ENCODE measurements at regions not wholly inside any gene's neighbourhood (a gene's known extent, or its start where the extent isn't known, plus 50 kb on each side); places are given as distances from the start of the nearest gene placed in this dataset.
"Not testable (repeated sequence)": the region's sequence is repeated elsewhere in the genome, so short reads cannot be mapped to it uniquely, and the experiment has no call there.

- no peak for DNase-seq (ENCODE audit: low read depth in 2 of 2)
These were observed 398.4 kb downstream of the NUP35 start for GRCh38 chr2:183522489-183523266.

DNA sequence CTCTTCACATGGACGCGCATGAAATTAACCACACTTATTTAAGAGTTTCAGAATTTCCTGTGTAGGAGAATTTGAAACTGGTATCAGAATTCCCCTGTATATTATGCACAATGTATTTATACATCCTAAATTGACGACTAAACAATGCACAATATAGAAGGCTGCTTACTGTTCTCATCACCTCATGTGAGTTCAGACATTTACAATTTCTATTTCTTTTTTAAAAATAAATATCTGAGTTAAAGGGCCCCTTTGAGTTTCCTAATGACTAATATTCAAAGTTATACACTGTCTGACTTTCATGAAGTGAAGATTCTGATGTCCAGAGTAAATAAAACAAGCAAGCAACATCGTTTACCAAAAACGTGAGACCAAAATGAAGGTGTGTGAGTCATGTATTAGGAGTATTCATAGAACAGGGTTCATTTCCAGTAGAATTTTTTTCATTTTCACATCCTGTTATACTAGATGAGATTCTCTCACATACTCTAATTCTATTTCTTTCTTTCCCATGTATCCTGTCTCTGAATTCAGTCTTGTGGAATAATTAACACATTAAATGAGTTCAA, 406.2 kb downstream of the NUP35 start:
- DNase-seq (ENCODE audit: low read depth in 2 of 2): no peak

DNA sequence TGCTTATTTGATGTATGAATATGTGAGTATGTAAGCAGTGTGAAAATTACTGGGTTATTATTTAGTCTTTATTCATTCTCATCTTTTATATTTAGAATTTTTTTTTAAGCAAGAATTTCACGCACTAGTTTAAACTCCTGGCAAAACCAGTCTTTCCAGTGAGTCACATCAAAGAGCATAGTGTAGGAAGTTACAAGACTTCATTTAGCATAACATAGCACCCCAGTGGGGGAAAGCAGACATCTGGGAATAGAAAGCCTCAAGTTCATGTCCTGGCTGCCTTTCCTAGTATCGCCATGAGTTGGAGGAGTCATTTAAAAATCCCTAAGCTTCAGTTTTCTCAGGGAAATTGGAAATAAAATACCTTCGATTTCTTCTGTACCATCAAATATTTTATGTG, 408.3 kb downstream of the NUP35 start:
- no peak for DNase-seq (ENCODE audit: low read depth in 2 of 2)

- no peak for DNase-seq (ENCODE audit: low read depth in 2 of 2)
These were observed 408.8 kb downstream of the NUP35 start for GRCh38 chr2:183533021-183533420.

DNA sequence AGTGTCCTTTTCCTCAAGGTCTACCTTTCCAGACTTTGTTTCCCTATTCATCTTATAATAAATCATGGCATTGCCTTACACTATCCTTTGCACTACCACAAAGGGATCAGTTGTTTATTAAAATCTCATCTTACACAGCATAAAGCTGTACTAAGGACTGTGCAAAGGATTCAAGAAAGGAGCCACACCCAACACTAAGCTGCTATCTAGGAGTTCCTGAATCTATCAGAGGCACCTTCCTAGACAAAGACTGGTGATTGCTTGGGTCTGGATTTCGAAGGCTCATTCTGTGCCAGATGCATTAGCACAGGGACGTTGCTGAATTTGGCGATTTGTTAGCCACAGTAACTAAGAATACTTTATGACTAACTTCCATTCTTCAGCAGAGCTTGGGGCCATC, 412.0 kb downstream of the NUP35 start:
- DNase-seq (ENCODE audit: low read depth in 2 of 2): no peak

- no peak for DNase-seq (ENCODE audit: low read depth in 2 of 2)
These were observed 412.5 kb downstream of the NUP35 start for GRCh38 chr2:183536714-183537113.

DNA sequence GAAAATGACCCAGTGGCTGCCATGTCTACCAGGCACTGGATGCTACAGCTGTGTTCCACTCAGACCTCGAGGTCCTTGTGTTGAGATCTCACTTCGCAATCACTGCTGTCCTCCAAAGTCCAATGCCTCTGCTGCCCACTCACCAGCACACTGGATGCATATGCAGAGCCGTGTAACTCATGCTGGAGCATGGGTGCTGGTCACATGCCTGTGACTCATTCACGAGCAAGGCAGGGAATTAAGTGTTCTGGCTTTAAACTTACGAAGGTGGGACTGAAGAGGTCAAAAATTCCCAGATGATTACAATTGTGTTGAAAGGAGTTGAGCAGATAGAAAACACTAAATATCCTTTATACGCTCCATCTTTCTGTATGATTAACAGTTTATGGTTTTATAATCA, 417.5 kb downstream of the NUP35 start:
- no peak for DNase-seq (ENCODE audit: low read depth in 2 of 2)

DNA sequence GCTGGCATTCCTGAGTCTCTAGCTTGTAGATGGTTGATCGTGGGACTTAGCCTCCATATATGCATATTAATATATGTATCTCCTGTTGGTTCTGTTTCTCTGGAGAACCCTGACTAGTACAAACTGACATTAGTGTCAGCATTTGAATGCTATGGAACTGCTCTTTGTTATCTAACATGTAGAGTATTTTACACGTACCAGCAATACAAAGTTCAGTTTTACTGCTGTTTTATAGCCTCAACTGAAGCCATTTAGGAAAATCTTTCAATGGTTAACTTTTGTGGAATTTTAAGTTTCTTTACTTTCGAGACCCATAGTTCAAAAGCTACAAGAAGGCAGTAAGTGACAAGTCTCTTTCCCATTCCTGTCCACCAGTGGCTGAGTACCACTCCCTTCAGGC, 418.4 kb downstream of the NUP35 start:
- no peak for DNase-seq (ENCODE audit: low read depth in 2 of 2)

GRCh38 chr2:183543222-183543621, 419.0 kb downstream of the NUP35 start:
- no peak for DNase-seq (ENCODE audit: low read depth in 2 of 2)

DNA sequence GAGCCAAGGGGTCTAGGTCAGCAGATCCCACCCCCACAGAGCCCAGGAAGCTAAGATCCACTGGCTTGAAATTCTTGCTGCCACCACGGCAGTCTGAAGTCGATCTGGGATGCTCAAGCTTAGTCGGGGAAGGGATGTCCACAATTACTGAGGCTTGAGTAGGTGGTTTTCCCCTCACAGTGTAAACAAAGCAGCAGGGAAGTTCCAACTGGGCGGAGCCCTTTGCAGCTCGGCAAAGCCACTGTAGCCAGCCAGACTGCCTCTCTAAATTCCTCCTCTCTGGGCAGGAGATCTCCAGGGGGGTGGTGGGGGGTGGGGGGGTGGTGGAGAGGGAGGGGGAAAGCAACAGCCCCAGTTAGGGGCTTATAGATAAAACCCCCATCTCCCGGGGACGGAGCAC, 419.5 kb downstream of the NUP35 start:
- DNase-seq (ENCODE audit: low read depth in 2 of 2): no peak

DNA sequence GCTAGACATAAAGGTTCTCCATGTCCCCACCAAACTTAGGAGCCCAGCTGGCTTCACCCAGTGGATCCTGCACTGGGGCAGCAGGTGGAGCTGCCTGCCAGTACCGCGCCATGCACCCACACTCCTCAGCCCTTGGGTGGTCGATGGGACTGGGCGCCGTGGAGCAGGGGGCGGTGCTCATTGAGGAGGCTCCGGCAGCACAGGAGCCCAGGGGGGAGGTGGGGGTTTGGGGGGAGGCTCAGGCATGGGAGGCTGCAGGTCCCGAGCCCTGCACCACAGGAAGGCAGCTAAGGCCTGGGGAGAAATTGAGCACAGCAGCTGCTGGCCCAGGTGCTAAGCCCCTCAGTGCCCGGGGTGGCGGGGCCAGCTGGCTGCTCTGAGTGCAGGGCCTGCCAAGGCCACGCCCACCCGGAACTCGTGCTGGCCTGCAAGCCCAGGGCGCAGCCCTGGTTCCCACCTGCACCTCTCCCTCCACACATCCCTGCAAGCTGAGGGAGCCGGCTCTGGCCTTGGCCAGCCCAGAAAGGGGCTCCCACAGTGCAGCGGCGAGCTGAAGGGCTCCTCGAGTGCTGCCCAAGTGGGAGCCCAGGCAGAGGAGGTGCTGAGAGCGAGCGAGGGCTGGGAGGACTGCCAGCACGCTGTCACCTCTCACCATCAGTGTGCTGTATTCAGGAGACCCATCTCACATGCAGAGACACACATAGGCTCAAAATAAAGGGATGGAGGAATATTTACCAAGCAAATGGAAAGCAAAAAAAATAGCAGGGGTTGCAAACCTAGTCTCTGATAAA, 422.5 kb downstream of the NUP35 start:
- not testable (repeated sequence) for DNase-seq (ENCODE audit: low read depth in 2 of 2)

DNA sequence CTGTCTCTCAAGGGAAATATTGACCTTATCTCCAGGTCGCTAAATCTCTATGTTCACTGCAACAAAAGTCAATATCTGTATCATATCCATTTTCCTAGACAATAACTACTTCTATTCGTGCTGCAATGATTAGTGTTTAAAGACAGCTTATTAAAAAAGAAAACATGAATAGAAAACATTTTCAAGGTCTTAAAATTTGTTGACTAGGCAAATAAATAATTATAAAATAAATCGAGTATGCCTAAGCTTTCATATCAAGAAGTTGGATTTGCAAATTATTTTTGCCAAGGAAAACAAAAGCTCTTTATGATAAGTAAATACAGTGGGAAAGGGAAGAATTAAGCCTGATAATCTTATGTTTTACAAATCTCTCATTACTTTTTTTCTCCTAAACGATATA, 428.5 kb downstream of the NUP35 start:
- no peak for DNase-seq (ENCODE audit: low read depth in 2 of 2)

DNA sequence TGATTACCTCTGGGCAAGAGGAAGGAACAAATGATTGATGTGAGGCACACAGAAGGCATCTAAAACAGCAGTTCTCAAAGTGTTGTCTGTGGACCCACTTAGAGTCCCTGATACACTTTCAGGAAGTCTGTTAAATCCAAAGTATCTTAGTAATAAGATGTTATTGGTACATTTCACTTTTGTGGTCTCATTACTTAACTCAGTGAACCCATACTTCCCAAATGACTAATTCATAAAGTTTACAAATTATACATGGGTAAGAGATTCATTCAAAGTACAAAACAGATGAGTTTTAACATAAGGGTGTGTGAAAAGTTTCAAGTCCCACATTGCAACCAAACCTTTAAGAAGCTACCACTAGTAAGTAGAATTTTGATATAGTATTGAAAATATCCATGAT, 440.5 kb downstream of the NUP35 start:
- DNase-seq (ENCODE audit: low read depth in 2 of 2): no peak

DNA sequence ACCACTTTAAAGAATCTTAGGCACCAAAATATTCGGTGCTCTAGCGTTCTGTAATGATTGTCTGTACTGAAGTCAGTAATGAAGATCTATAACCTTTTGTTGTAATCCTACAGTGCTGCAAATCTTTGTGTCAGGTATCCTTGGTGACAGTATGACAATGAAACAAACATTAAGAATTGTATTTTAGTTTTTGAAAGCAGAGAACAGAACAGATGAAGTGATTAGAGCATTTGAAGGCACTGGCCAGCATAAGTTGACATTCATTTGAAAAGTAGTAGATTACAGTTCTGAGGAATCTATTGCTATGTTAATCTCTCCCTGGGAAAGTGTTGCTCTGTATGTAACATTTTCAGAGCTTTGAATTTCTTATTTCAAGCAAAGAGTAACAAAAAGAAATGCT, 451.2 kb downstream of the NUP35 start:
- no peak for DNase-seq (ENCODE audit: low read depth in 2 of 2)

DNA sequence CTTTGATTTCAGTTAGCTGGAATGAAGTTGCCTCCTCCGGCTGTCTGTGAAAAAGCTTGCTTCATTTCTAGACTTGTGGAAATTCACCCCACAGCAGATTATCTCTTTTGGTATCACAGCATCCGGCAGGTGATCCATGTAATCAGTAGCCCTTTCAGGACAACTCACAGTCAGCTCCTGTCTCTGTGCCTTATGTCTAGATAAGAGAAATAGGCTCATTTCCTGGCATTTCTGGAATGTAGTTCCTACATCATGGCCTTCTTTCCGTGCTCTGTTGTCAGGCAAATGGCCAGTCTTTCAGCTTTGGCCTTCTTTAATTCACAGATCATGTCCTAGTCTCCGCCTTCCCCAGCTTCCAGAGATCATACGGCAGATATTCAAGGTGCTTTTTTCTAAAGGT, 455.4 kb downstream of the NUP35 start:
- DNase-seq (ENCODE audit: low read depth in 2 of 2): no peak

- DNase-seq (ENCODE audit: low read depth in 2 of 2): no peak
These were observed 468.0 kb downstream of the NUP35 start for GRCh38 chr2:183592271-183592670.

DNA sequence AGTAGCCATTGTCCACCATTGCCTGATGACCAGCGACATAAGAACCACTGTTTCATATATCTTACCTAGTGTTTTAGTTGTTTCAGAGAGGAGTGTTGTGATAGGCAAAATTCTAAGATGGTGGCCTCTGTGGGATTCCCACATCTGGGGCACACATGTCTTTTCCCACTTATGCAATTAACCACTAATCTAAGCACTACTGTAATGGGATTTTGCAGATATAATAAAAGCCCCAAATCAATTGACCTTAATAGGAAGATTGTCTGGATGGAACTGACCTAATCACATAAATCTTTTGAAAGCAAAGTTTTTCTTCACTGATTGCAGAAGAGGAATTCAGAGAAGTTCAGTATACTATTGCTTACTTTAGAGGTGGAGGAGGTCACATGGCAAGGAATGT, 469.9 kb downstream of the NUP35 start:
- DNase-seq (ENCODE audit: low read depth in 2 of 2): no peak

DNA sequence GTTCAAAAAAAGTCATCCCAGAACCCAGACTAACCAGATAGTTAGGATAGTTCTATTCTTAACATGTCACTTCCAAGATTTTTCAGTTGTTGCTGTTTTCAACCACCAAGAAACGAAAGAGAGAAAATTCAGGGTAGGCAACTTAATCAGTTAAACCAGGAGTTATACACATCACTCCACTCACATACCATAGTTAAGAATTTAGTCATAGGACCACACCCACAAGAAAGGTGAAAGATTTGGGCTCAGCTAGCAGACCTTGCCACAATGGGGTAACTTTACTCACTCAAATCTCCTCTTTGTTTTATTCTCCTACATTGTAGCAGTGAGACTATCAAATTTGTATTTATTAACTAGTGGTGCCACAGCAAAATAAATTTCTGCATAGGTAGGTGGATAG, 473.6 kb downstream of the NUP35 start:
- no peak for DNase-seq (ENCODE audit: low read depth in 2 of 2)

DNA sequence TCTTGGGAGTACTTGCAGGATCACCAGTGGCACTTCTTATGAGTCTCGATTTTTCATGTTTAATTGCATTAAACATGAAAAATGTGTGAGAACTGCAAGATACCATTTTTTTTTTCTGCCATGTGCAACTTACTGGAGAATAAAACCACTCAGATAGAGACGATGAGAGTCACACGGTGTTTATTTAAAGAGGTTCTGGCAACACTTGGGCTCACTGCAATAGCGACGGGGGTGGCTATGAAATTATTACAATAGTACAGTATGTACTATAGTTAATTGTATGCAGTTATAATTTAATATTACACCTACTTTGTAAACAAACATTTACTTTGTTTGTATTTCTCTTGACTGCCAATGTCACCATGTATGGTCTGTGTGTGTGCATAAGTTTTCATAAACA, 479.8 kb downstream of the NUP35 start:
- no peak for DNase-seq (ENCODE audit: low read depth in 2 of 2)

- DNase-seq (ENCODE audit: low read depth in 2 of 2): no peak
These were observed 481.2 kb downstream of the NUP35 start for GRCh38 chr2:183605440-183605839.

DNA sequence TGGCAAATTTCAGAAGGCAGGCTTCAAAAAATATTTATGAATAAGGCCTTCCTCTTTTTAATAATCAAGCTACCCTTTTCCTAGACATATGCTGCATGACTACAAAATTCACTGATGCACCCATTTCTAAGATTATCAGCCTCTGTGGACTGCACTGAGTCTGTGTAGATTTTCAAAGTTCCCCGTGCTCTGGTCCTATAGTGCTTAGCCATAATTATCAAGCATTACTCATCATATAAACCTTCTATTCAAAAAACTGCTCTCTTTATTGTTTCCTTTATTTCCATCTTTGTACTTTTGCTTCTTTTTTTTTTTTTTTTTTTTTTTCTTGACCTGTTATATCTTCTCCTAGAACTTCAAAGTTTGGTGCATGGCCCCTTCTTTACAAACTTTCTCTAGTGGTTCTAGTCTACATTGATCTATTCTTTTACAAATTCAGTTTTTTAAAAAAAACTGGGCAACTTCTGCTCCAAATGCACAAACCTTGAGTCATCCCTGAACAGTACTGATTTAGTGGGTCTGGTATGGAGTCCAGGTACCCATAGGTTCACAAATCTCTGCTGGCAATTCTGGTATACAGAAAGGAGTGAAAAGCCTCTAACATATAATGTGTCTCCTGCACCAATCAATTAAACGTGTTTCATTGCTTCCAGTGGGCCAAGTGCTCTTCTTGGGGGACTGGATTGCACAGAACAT, 481.9 kb downstream of the NUP35 start:
- no peak for DNase-seq (ENCODE audit: low read depth in 2 of 2)

DNA sequence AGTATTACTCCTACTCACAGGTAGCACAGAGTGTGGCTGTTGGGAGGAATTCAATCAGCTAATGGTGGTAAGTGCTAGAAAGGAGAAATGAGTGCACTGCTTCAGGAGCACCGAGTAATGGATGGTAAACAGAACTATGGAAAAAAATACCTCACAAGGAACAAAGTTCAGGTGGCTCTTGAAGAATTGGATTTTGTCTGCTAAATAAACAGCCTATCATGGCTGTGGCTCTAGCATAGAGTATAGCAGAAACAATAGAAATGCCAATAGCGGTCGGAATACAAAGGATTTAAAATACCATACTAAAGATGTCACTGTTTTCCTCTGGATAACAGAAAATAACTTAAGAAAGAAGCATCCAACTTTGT, 482.5 kb downstream of the NUP35 start:
- DNase-seq (ENCODE audit: low read depth in 2 of 2): no peak

DNA sequence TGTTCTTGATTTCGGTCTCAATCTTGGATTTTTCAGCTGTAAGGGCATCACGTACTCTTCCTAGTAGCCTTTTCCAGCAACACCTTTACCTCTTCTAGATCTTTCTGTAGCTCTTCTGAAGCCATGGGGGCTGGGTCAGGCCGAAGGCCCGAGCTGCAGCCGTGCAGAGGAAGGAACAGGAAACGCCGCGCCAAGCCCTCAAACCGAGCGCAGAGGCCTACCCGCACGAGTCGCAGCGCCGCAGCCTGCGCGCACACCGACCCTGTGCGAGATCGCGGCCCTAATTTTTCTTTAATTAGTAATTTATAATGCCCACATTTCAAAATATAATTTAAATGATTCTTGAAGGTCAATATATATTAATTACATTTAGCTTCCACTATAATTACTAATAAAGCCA, 483.8 kb downstream of the NUP35 start:
- DNase-seq (ENCODE audit: low read depth in 2 of 2): no peak

All from fibroblast of skin of left biceps (primary cell).